Neural crest cell (in vitro differentiated cells): ENCODE measurements at regions not wholly inside any gene's neighbourhood (a gene's known extent, or its start where the extent isn't known, plus 50 kb on each side); places are given as distances from the start of the nearest gene placed in this dataset.

ENCODE experiments used
- DNase-seq: peaks from one replicate; pipeline ENCODE4 v3.0.0; 2021; ENCODE audit warnings: low read depth, mixed read lengths, low spot score
- H3K27ac Mint-ChIP-seq: one replicate; pipeline ENCODE4 v1.8.0; 2021; ENCODE audit warnings: mild to moderate bottlenecking, mixed read lengths; ENCODE audit not compliant: unreplicated experiment
- H3K27me3 Mint-ChIP-seq: 2 replicates; pipeline ENCODE4 v1.8.0; 2021; ENCODE audit warnings: low read depth, mild to moderate bottlenecking, mixed read lengths
- H3K36me3 Mint-ChIP-seq: 2 replicates; pipeline ENCODE4 v1.8.0; 2021; ENCODE audit warnings: low read depth, mild to moderate bottlenecking, mixed read lengths
- H3K4me1 Mint-ChIP-seq: 2 replicates; pipeline ENCODE4 v1.8.0; 2021; ENCODE audit warnings: mixed read lengths
- H3K4me3 Mint-ChIP-seq: one replicate; pipeline ENCODE4 v1.8.0; 2021; ENCODE audit warnings: mild to moderate bottlenecking, mixed read lengths
- H3K9me3 Mint-ChIP-seq: 2 replicates; pipeline ENCODE4 v1.8.0; 2021; ENCODE audit warnings: mixed read lengths
- CTCF ChIP-seq: fragments of 200-600 bp; sonication (generic); conservative IDR thresholded peaks from 2 replicates; pipeline ENCODE4 v1.5.0; 2021; ENCODE audit warnings: antibody characterized with exemption, mild to moderate bottlenecking

- Mint-ChIP-seq H3K36me3 (no peaks in the 10 kb centered on the region), H3K27me3 (peaks cover 4% of the 10 kb centered on the region), H3K27ac (no peak overlapping the region), H3K4me1 (no peaks in the 10 kb centered on the region), H3K4me3 (no peak overlapping the region), H3K9me3 (no peaks in the 10 kb centered on the region)
- no peak for TF ChIP-seq CTCF
- no peak for DNase-seq
Measured at GRCh38 chr15:38696790-38697495, 132.3 kb upstream of the RASGRP1 start.

- TF ChIP-seq CTCF: no peak
- no peak for DNase-seq
- no peaks in the 10 kb centered on the region for H3K9me3 Mint-ChIP-seq
- no peaks in the 10 kb centered on the region for H3K36me3 Mint-ChIP-seq
- peaks cover 3% of the 10 kb centered on the region for H3K4me1 Mint-ChIP-seq
- peaks cover 8% of the 10 kb centered on the region for H3K27me3 Mint-ChIP-seq
- H3K27ac Mint-ChIP-seq: no peak overlapping the region
- H3K4me3 Mint-ChIP-seq: no peak overlapping the region
Measured at GRCh38 chr15:38698254-38698653, 133.6 kb upstream of the RASGRP1 start.

GRCh38 chr15:38699633-38700230 lies 135.1 kb upstream of the RASGRP1 start:
- Mint-ChIP-seq H3K4me1 (peaks cover 3% of the 10 kb centered on the region), H3K36me3 (no peaks in the 10 kb centered on the region), H3K4me3 (no peak overlapping the region), H3K27me3 (peaks cover 19% of the 10 kb centered on the region), H3K27ac (no peak overlapping the region), H3K9me3 (no peaks in the 10 kb centered on the region)
- TF ChIP-seq CTCF: peak; percentile 83
- peak; percentile 60 for DNase-seq

- TF ChIP-seq CTCF: no peak
- no peak overlapping the region for H3K4me3 Mint-ChIP-seq
- DNase-seq: no peak
- H3K27ac Mint-ChIP-seq: no peak overlapping the region
- peaks cover 3% of the 10 kb centered on the region for H3K4me1 Mint-ChIP-seq
- no peaks in the 10 kb centered on the region for H3K9me3 Mint-ChIP-seq
- H3K36me3 Mint-ChIP-seq: no peaks in the 10 kb centered on the region
- peaks cover 33% of the 10 kb centered on the region for H3K27me3 Mint-ChIP-seq
Measured at GRCh38 chr15:38701149-38701548, 136.5 kb upstream of the RASGRP1 start.

- no peaks in the 10 kb centered on the region for H3K36me3 Mint-ChIP-seq
- DNase-seq: no peak
- peaks cover 3% of the 10 kb centered on the region for H3K4me1 Mint-ChIP-seq
- no peaks in the 10 kb centered on the region for H3K9me3 Mint-ChIP-seq
- H3K4me3 Mint-ChIP-seq: no peak overlapping the region
- H3K27me3 Mint-ChIP-seq: peaks cover 41% of the 10 kb centered on the region
- no peak for TF ChIP-seq CTCF
- H3K27ac Mint-ChIP-seq: no peak overlapping the region
Measured at GRCh38 chr15:38702178-38702912, 137.7 kb upstream of the RASGRP1 start.
